Cerebellar cortex (tissue), 1 donor: ENCODE measurements at regions not wholly inside any gene's neighbourhood (a gene's known extent, or its start where the extent isn't known, plus 50 kb on each side); places are given as distances from the start of the nearest gene placed in this dataset.

Experiments used
- DNase-seq: peaks from one replicate; pipeline ENCODE4 v3.0.0-alpha.2; 2015; ENCODE audit warnings: low spot score

GRCh38 chr5:24376210-24376609, 268.6 kb downstream of the CDH10 start:
- no peak for DNase-seq

GRCh38 chr5:24376616-24377015, 268.2 kb downstream of the CDH10 start:
- no peak for DNase-seq

GRCh38 chr5:24381861-24382489, 262.8 kb downstream of the CDH10 start:
- peak; percentile 98 for DNase-seq

- peak; percentile 29 for DNase-seq
Measured at GRCh38 chr5:24385070-24385469, 259.7 kb downstream of the CDH10 start.

- DNase-seq, result no peak
Measured at GRCh38 chr5:24385617-24386016, 259.2 kb downstream of the CDH10 start.

- no peak for DNase-seq
Measured at GRCh38 chr5:24388448-24388847, 256.3 kb downstream of the CDH10 start.

GRCh38 chr5:24389968-24390367, 254.8 kb downstream of the CDH10 start:
- no peak for DNase-seq

GRCh38 chr5:24391816-24392215, 253.0 kb downstream of the CDH10 start:
- DNase-seq, result no peak

- DNase-seq, result no peak
Measured at GRCh38 chr5:24397601-24398000, 247.2 kb downstream of the CDH10 start.

- DNase-seq, result no peak
Measured at GRCh38 chr5:24401773-24402172, 243.0 kb downstream of the CDH10 start.

- DNase-seq, result peak; percentile 86
Measured at GRCh38 chr5:24407466-24407865, 237.3 kb downstream of the CDH10 start.

GRCh38 chr5:24428345-24428744, 216.4 kb downstream of the CDH10 start:
- DNase-seq, result no peak

GRCh38 chr5:24433555-24433954, 211.2 kb downstream of the CDH10 start:
- no peak for DNase-seq
